Activated CD4-positive, alpha-beta T cell treated with anti-CD3 and anti-CD28 coated beads, Interleukin-2, Interleukin-4, amounts not matched to agents 100 ng/mL and 50 ng/mL, durations not matched to agents 16 hours and 8 hours (primary cell): ENCODE measurements at regions not wholly inside any gene's neighbourhood (a gene's known extent, or its start where the extent isn't known, plus 50 kb on each side); places are given as distances from the start of the nearest gene placed in this dataset.

Source experiments
- DNase-seq: peaks from one replicate; pipeline ENCODE4 v3.0.0-alpha.2; 2020; ENCODE audit warnings: low spot score

DNA sequence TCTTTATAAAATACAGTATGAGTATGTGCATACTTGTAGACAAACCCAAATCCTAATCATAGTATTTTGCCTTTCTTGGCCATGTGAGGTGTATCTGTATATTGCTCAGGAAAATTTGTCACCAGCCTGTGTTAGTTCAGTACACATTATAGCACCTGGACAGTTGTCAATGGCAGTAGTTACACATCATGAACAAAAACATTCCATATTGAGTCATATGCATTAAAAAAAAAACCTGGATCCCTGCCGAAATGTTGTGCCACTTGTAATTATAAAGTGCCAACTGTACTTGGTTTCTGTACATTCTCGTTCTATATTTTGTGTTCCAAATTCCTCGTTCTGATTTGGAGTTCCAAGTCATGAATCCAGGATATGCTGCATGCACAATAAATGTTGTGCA is 410.4 kb downstream of the INHBA start:
- no peak for DNase-seq

DNA sequence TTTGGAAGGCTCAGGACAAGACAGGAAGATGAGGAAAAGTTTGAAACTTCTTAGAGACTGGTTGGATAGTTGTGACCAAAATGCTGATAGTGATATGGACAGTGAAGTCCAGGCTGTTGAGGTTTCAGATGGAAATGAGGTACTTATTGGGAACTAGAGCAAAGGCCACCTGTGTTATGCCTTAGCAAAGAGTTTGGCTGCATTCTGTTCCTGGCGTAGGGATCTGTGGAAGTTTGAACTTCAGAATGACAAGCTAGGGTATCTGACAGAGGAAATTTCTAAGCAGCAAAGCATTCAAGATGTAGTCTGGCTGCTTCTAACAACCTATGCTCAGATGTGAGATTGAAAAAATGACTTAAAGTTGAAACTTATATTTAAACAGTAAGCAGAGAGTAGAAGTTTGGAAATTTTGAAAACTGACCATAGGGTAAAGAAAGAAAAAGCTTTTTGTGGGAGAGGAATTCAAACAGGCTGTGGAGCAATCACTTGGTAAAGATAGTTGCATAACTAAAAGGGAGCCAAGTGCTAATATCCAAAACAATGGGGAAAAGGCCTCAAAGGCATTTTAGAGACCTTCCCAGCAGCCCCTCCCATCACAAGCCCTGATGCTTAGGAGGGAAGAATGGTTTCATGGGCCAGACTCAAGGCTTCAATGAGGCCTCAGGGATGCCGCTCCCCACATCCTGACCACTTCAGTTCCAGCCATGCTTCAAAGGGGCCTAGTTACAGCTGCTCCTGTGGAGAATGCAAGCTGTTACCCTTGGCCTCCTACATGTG is 415.1 kb downstream of the INHBA start:
- DNase-seq, result no peak

DNA sequence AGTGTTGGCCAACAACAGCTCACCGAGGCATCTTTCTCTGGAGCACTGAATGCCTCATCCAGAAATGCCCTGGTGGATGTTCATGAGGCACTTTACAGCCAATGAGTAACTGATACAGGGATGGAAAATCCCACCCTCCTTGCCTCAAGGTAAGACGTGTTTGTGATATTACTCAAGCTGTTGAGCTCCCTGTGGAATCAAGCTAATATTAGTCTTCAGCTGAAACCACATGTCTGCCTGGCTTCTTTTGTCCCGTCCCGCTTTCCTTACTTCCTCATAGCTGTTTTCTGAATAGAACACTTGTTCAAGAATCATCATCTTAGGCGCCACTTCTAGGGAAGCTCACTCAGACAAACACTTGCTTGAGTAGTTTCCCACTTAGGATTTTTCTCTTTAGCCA is 422.4 kb downstream of the INHBA start:
- DNase-seq, result no peak

DNA sequence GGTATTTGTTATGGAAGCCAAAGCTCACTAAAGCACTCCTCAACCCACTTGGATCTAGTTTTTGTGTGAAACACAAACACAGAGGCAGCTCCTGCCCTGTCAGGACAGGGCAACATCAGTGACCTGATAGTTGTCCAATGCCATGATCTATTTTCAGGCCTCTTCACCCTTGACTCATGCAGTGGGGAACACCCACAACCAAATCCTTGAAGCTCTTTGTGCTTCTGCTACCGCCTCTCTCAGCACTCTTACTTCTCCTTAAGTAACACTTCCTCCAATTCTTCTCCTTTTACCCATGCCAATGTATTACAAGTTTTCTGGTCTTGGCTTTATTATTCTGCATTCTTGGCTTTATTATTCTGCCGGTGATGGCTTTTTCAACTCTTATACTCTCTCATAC is 425.3 kb downstream of the INHBA start:
- no peak for DNase-seq

DNA sequence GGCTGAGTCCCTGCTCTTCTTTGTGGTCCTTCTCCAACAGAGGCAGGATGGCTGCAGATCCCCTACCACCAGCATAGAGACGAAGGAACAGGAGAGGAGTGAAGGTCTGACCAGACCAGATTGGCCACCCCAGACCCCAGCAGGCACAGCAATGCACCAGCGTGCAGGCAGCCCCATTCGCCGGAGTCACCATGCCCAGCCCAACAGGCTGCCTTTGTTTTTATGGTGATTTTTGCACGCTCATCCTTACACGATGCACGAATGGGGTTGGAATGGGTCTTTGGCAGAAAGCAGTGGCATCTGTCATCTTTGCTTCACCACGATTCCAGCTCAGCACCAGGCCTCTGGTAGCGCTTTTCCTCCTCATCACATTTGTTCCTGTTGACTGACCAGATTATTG is 427.6 kb downstream of the INHBA start:
- DNase-seq, result no peak

DNA sequence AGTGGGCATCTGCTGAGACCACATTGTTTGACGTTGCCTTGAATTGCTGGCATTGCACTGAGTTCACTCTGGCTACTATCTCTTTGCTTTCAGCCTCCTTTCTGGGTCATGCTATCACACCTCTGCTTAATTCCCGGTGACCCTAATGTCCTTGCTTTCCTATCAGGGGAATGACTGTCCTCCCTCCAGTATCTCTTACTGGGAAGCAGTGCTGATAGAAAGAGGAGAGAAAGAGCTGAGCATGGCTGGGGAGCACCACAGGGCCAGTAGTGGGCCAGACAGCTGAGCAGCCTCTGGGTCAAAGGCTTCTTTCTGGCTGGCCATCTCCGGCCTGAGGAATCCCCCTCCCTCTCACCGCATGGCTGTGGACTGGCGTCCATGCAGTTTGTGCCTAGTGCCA is 428.7 kb downstream of the INHBA start:
- DNase-seq, result no peak

DNA sequence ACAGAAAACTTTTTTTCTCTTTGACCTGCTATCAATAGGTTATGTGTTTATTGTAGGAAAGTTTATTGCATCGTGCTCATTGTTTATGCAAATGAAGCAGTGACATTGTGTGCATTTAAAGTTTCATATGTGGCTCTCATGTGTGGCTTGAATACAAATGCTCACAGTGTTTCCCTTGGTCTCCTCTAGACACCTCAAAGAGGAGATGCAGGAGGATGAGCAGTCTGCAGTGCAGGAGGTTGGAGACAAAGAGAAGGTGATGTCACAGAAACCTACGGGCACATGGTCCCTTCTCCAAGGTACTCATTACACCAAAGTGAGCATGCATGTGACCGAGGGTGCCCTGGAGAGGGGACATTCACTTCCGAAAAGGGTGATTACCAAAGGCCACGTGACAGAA is 430.2 kb downstream of the INHBA start:
- DNase-seq, result no peak

GRCh38 chr7:41268878-41269277 is 434.0 kb downstream of the INHBA start:
- DNase-seq, result no peak

GRCh38 chr7:41261080-41261479 is 441.8 kb downstream of the INHBA start:
- DNase-seq, result no peak

GRCh38 chr7:41257660-41258059 is 445.2 kb downstream of the INHBA start:
- DNase-seq, result no peak

DNA sequence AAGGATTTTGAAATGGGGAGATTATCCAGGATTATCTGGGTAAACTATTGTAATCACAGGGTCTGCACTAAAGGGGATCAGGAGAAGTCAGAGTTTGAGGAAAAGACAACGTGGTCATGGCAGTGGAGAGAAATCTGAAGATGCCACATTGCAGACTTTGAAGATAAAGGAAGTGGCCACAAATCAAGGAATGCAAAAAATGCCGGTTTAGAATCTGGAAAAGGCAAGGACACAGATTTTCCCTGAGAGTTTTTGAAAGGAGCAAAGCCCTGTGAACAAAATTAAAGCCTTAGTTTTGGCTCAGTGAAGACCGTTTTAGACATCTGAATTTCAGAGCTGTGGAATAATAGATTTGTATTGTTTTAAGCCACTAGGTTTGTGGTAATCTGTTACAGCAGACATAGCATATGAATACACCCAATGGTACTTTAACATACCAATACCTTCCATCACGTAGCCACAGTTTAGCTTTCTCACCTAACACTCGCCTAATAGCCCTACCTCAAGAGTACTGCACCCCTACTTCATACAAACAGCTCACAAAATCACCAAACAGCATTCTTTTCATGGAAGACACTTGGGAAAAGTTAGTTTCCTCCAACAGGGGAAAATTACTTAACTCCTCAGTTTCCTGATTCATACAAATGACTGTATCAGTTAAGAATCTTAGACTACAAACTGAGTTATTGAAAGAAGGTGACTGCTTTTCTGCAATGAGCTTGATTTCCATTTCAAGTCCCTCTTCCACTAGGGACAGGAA is 446.5 kb downstream of the INHBA start:
- no peak for DNase-seq

DNA sequence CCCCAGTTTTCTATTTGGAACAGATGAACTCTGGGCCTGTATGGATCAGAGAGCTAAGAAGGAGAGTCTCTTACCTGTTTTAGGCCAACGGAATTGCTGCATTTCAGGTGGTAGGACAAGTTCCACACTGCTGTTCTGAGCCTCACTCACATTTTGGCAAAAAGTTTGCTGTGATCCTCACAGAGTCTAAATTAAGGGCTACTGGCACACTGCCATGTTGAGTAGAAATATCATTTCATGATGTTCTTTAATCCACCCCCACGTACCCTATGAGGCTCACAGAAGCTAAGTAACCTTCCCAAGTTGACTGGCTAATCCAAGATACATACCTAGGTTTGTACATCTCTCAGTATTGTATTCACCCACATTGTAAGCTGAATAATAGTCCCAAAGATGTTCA is 447.2 kb downstream of the INHBA start:
- DNase-seq, result no peak

- DNase-seq, result no peak
Measured at GRCh38 chr7:41255113-41255512, 447.8 kb downstream of the INHBA start.

- no peak for DNase-seq
Measured at GRCh38 chr7:41252957-41253356, 449.9 kb downstream of the INHBA start.

DNA sequence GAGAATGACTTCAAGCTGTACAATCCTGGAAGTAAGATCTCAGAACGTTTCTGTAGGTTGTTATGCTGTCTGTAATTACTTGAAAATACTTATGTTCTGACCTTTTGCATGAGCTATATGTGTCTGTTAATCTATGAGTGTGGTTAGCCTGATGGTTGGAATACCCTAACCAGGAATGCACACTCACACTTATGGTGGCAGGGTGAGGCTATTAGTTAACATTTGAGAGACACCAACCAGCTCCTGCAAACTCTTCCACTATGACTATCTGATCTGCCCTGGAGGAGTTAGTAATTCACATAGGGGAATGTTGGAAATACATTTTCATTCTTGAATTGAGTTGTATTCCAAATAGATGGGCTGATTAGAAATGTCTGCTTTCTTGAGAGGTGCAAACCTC is 450.3 kb downstream of the INHBA start:
- DNase-seq, result no peak

DNA sequence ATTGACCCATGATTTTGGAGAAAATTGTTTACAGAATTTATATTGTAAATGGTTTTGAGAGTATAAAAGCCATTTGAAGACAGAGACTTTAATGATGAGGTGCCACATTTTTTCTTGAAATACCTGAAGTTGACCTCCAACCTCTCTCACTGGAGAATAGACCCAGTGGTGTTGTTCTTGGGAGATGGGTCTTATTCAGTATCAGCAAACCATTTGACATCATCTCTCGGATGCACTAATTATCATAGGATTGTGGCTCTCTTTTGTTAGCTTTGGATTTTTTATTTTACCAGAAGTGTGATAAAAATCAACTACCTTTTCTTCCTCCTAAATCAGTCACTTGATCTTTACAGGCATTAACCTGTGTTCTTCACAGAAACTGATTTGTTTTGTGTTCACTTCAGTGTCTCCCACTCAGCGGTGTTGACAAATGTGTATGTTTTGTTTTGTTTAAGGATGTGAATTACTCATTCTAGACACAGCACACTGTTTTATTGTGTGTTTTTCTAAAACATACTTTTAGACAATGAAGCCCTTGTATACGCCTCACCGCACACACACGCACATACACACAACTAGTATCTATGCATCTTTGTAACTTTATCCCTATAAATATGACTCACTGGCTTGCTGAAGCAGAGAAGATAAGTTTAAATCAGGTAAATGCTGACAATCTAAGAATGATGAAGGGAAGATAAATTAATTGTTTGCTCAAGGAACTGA is 455.6 kb downstream of the INHBA start:
- DNase-seq, result no peak

DNA sequence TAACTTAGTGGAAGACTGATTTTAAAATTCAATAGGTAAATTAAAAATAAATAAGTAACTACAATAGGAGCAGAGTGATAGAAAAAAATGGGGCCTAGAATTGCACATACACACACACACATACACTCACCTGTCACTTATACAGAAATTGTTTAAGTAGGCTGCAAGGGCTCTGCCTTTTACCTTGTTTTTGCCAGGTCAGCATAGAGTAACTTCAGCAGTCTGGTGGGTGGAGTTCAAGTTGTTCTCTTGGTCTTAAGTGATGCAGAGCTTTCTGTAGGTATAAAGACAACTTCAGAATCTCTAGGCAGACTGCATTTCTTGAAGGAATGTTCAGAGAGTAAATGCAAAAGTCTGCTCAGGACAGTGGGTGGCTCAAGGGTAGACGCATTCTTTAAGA is 457.0 kb downstream of the INHBA start:
- no peak for DNase-seq

DNA sequence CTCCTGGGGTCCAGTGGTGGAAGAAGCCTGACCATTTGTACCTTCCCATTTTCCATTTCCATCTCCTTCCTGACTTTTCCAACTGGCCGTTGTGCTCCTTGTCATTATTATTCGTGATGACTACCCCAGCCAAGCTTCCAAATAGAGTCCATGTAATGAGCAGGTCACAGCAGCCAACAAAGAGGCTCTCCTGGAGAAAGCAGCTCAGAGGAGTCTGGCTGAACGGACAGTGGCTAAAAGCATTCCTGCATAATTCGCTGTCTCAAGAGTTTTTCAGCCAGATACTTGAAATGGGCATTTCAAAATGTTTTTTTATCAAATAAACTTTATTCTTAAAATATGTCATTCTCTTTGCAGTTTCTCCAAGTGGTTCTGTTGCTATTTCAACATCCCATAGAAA is 458.6 kb downstream of the INHBA start:
- DNase-seq, result no peak

GRCh38 chr7:41241641-41242040 is 461.2 kb downstream of the INHBA start:
- no peak for DNase-seq

- no peak for DNase-seq
Measured at GRCh38 chr7:41239596-41239995, 463.3 kb downstream of the INHBA start.

DNA sequence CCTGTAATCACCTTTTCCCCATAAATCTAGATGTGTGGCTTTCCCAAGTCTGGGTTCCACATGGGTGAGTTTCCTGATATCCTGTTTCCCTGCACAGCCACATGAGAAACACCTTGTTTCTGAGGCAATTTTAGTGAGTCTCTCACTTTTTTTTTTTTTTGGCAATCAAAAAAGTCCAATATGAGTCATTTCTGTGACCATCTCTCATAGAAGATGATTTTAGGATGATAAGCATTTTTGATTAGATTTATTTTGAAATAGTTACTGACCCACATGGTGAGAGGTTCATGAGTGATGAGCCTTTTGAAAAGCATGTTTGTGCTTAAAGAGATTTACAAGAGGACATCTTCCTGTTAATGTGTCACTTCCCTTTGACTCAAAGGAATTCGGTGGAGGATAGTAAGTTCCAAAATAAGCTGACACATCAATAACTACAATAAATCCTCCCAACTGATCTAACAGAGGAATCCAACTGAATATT is 464.0 kb downstream of the INHBA start:
- DNase-seq, result no peak

GRCh38 chr7:41237956-41238355 is 464.9 kb downstream of the INHBA start:
- no peak for DNase-seq

DNA sequence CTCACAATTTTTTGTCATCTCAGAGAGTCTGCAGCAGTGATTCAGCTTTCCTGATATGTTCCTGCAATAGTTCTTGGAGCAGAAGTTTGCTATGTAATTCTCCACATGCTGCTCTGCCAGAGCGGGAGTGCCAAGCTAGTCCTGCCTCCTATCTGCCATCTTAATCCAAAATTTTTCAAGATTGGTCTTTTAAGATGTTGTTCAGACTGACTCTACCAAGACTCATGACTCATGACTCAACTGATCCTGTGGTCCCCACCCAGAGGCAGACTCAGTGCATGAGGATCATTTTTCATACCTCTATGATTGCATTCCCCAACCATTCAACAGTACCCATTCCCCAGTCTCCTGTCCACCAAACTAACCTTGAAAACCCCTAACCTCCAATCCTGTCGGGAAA is 470.8 kb downstream of the INHBA start:
- DNase-seq, result no peak
